ENCODE measurements at regions not wholly inside any gene's neighbourhood (a gene's known extent, or its start where the extent isn't known, plus 50 kb on each side); places are given as distances from the start of the nearest gene placed in this dataset.
A peak's percentile ranks its signal among the peaks of the same experiment; 100 is the strongest.

DNA sequence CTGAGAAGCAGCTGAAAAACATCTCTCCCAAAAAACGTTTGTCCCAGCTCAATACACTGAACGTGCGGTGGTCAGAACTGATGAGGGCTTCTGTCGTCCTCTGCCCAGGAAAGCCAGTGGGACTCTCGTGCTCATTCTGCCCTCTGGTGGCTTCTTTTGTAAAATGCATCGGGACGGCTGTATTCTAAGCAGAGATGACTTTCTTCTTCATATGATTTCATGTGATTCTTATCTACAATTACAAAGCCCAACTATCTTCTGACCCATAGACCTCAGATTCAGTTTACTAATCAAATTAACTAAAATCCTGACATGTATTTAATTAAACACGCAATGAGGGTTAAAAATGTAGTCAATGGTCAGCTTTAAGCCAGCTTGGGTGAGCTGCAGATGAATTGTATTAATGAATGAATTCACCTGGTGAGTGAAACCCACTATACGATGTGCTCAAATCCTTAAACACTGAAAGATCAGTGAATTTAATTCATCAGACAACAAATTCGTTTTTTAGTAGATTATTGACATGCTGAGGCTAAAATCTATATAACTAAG, 117.6 kb upstream of the FAM204A start:
- no peak for TF ChIP-seq EZH2phosphoT487 (conservative IDR thresholded peaks at IDR 0.05; ENCODE audit: low read length)
- TF ChIP-seq, protein P1, sequence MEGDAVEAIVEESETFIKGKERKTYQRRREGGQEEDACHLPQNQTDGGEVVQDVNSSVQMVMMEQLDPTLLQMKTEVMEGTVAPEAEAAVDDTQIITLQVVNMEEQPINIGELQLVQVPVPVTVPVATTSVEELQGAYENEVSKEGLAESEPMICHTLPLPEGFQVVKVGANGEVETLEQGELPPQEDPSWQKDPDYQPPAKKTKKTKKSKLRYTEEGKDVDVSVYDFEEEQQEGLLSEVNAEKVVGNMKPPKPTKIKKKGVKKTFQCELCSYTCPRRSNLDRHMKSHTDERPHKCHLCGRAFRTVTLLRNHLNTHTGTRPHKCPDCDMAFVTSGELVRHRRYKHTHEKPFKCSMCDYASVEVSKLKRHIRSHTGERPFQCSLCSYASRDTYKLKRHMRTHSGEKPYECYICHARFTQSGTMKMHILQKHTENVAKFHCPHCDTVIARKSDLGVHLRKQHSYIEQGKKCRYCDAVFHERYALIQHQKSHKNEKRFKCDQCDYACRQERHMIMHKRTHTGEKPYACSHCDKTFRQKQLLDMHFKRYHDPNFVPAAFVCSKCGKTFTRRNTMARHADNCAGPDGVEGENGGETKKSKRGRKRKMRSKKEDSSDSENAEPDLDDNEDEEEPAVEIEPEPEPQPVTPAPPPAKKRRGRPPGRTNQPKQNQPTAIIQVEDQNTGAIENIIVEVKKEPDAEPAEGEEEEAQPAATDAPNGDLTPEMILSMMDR (IDR thresholded peaks at IDR 0.05; ENCODE audit: insufficient read depth, low read length, poor library complexity, severe bottlenecking) = peak; percentile 64
- peak overlapping the region; percentile 26 for H3K4me2 ChIP-seq (ENCODE audit: low read depth, low read length, poor library complexity, severe bottlenecking)

GRCh38 chr10:118458957-118459641, 117.0 kb upstream of the FAM204A start:
- Histone ChIP-seq H3K4me3 (ENCODE audit: insufficient read depth, low read length, poor library complexity, severe bottlenecking) (no peak overlapping the region), H3K27ac (ENCODE audit: low read depth, low read length) (no peak overlapping the region), H3F3A (ENCODE audit: insufficient read depth) (no peaks in the 10 kb centered on the region), H3K9me2 (replicated peaks; ENCODE audit: insufficient read depth, low read length) (no peaks in the 10 kb centered on the region), H4K20me1 (ENCODE audit: low read depth, low read length) (no peaks in the 10 kb centered on the region), H2AFZ (ENCODE audit: low read depth, low read length, severe bottlenecking) (peak overlapping the region; percentile 44), H3K4me2 (ENCODE audit: low read depth, low read length, poor library complexity, severe bottlenecking) (peak overlapping the region; percentile 26), H3K27me3 (ENCODE audit: low read length) (no peaks in the 10 kb centered on the region), H3K36me3 (ENCODE audit: low read length) (no peaks in the 10 kb centered on the region), H3K9me3 (ENCODE audit: insufficient read depth, low read length) (no peaks in the 10 kb centered on the region), H3K79me2 (ENCODE audit: insufficient read depth, low read length) (no peaks in the 10 kb centered on the region), H3K9ac (ENCODE audit: low read length) (no peak overlapping the region)
- TF ChIP-seq, protein P1 (IDR thresholded peaks at IDR 0.05; ENCODE audit: insufficient read depth, low read length, poor library complexity, severe bottlenecking) = no peak
- TF ChIP-seq EZH2phosphoT487 (conservative IDR thresholded peaks at IDR 0.05; ENCODE audit: low read length) = no peak

More for the DNA sequence above, 117.6 kb upstream of the FAM204A start:
- Histone ChIP-seq H3K9me3 (ENCODE audit: insufficient read depth, low read length) (no peaks in the 10 kb centered on the region), H3K27me3 (ENCODE audit: low read length) (no peaks in the 10 kb centered on the region), H2AFZ (ENCODE audit: low read depth, low read length, severe bottlenecking) (peak overlapping the region; percentile 44), H3K27ac (ENCODE audit: low read depth, low read length) (no peak overlapping the region), H3K9ac (ENCODE audit: low read length) (no peak overlapping the region), H3K79me2 (ENCODE audit: insufficient read depth, low read length) (no peaks in the 10 kb centered on the region), H4K20me1 (ENCODE audit: low read depth, low read length) (no peaks in the 10 kb centered on the region), H3F3A (ENCODE audit: insufficient read depth) (no peaks in the 10 kb centered on the region), H3K4me3 (ENCODE audit: insufficient read depth, low read length, poor library complexity, severe bottlenecking) (no peak overlapping the region), H3K9me2 (replicated peaks; ENCODE audit: insufficient read depth, low read length) (no peaks in the 10 kb centered on the region), H3K36me3 (ENCODE audit: low read length) (no peaks in the 10 kb centered on the region)

- H3K27me3 ChIP-seq (ENCODE audit: low read length) = no peaks in the 10 kb centered on the region
- no peaks in the 10 kb centered on the region for H3F3A ChIP-seq (ENCODE audit: insufficient read depth)
- no peak overlapping the region for H2AFZ ChIP-seq (ENCODE audit: low read depth, low read length, severe bottlenecking)
- H3K9me3 ChIP-seq (ENCODE audit: insufficient read depth, low read length) = no peaks in the 10 kb centered on the region
- no peak for TF ChIP-seq EZH2phosphoT487 (conservative IDR thresholded peaks at IDR 0.05; ENCODE audit: low read length)
- TF ChIP-seq, protein P1 (IDR thresholded peaks at IDR 0.05; ENCODE audit: insufficient read depth, low read length, poor library complexity, severe bottlenecking) = no peak
- no peaks in the 10 kb centered on the region for H3K79me2 ChIP-seq (ENCODE audit: insufficient read depth, low read length)
- H3K27ac ChIP-seq (ENCODE audit: low read depth, low read length) = no peak overlapping the region
- no peaks in the 10 kb centered on the region for H4K20me1 ChIP-seq (ENCODE audit: low read depth, low read length)
- no peaks in the 10 kb centered on the region for H3K9me2 ChIP-seq (replicated peaks; ENCODE audit: insufficient read depth, low read length)
- H3K4me3 ChIP-seq (ENCODE audit: insufficient read depth, low read length, poor library complexity, severe bottlenecking) = no peak overlapping the region
- no peak overlapping the region for H3K9ac ChIP-seq (ENCODE audit: low read length)
- no peaks in the 10 kb centered on the region for H3K36me3 ChIP-seq (ENCODE audit: low read length)
- H3K4me2 ChIP-seq (ENCODE audit: low read depth, low read length, poor library complexity, severe bottlenecking) = no peak overlapping the region
Observed at GRCh38 chr10:118457824-118458428, 115.8 kb upstream of the FAM204A start.
